ENCODE measurements at regions not wholly inside any gene's neighbourhood (a gene's known extent, or its start where the extent isn't known, plus 50 kb on each side); places are given as distances from the start of the nearest gene placed in this dataset.
"Not testable (repeated sequence)": the region's sequence is repeated elsewhere in the genome, so short reads cannot be mapped to it uniquely, and the experiment has no call there.

GRCh38 chrX:40530509-40530908, 50.3 kb upstream of the ATP6AP2 start:
- no peak overlapping the region for H3K27ac Mint-ChIP-seq (ENCODE audit: unreplicated experiment)
- no peak for DNase-seq (ENCODE audit: low spot score)
- H3K4me3 Mint-ChIP-seq (ENCODE audit: unreplicated experiment) = no peak overlapping the region
- no peak for TF ChIP-seq CTCF (IDR thresholded peaks at IDR 0.05; ENCODE audit: unreplicated experiment)
- no peaks in the 10 kb centered on the region for H3K36me3 Mint-ChIP-seq (ENCODE audit: low read depth, unreplicated experiment)
- H3K27me3 Mint-ChIP-seq (ENCODE audit: unreplicated experiment) = peaks cover 2% of the 10 kb centered on the region
- no peaks in the 10 kb centered on the region for H3K9me3 Mint-ChIP-seq (ENCODE audit: unreplicated experiment)
- H3K4me1 Mint-ChIP-seq (ENCODE audit: unreplicated experiment) = peaks cover 2% of the 10 kb centered on the region

- Mint-ChIP-seq H3K9me3 (ENCODE audit: unreplicated experiment) (no peaks in the 10 kb centered on the region), H3K27ac (ENCODE audit: unreplicated experiment) (no peak overlapping the region), H3K36me3 (ENCODE audit: low read depth, unreplicated experiment) (no peaks in the 10 kb centered on the region), H3K4me3 (ENCODE audit: unreplicated experiment) (no peak overlapping the region), H3K4me1 (ENCODE audit: unreplicated experiment) (peaks cover 2% of the 10 kb centered on the region), H3K27me3 (ENCODE audit: unreplicated experiment) (peaks cover 2% of the 10 kb centered on the region)
- TF ChIP-seq CTCF (IDR thresholded peaks at IDR 0.05; ENCODE audit: unreplicated experiment) = no peak
- DNase-seq (ENCODE audit: low spot score) = no peak
Measured at GRCh38 chrX:40527543-40527942, 53.2 kb upstream of the ATP6AP2 start.

GRCh38 chrX:40526412-40526811, 54.4 kb upstream of the ATP6AP2 start:
- no peak for TF ChIP-seq CTCF (IDR thresholded peaks at IDR 0.05; ENCODE audit: unreplicated experiment)
- H3K36me3 Mint-ChIP-seq (ENCODE audit: low read depth, unreplicated experiment) = no peaks in the 10 kb centered on the region
- H3K27ac Mint-ChIP-seq (ENCODE audit: unreplicated experiment) = no peak overlapping the region
- no peak overlapping the region for H3K4me3 Mint-ChIP-seq (ENCODE audit: unreplicated experiment)
- no peaks in the 10 kb centered on the region for H3K9me3 Mint-ChIP-seq (ENCODE audit: unreplicated experiment)
- peaks cover 2% of the 10 kb centered on the region for H3K4me1 Mint-ChIP-seq (ENCODE audit: unreplicated experiment)
- H3K27me3 Mint-ChIP-seq (ENCODE audit: unreplicated experiment) = peaks cover 2% of the 10 kb centered on the region
- DNase-seq (ENCODE audit: low spot score) = no peak

- not testable (repeated sequence) for H3K27me3 Mint-ChIP-seq (ENCODE audit: unreplicated experiment); DNase-seq (ENCODE audit: low spot score); H3K4me1 Mint-ChIP-seq (ENCODE audit: unreplicated experiment); H3K9me3 Mint-ChIP-seq (ENCODE audit: unreplicated experiment); H3K36me3 Mint-ChIP-seq (ENCODE audit: low read depth, unreplicated experiment); H3K27ac Mint-ChIP-seq (ENCODE audit: unreplicated experiment); H3K4me3 Mint-ChIP-seq (ENCODE audit: unreplicated experiment)
Measured at GRCh38 chrX:40525901-40526300, 54.9 kb upstream of the ATP6AP2 start.

- no peak for TF ChIP-seq CTCF (IDR thresholded peaks at IDR 0.05; ENCODE audit: unreplicated experiment)
Measured at GRCh38 chrX:40524423-40524822, 56.3 kb upstream of the ATP6AP2 start.

GRCh38 chrX:40523852-40524251, 56.9 kb upstream of the ATP6AP2 start:
- Mint-ChIP-seq H3K4me3 (ENCODE audit: unreplicated experiment) (no peak overlapping the region), H3K27me3 (ENCODE audit: unreplicated experiment) (peaks cover 5% of the 10 kb centered on the region), H3K36me3 (ENCODE audit: low read depth, unreplicated experiment) (no peaks in the 10 kb centered on the region), H3K4me1 (ENCODE audit: unreplicated experiment) (no peaks in the 10 kb centered on the region), H3K27ac (ENCODE audit: unreplicated experiment) (no peak overlapping the region), H3K9me3 (ENCODE audit: unreplicated experiment) (no peaks in the 10 kb centered on the region)
- TF ChIP-seq CTCF (IDR thresholded peaks at IDR 0.05; ENCODE audit: unreplicated experiment) = no peak
- no peak for DNase-seq (ENCODE audit: low spot score)

More at GRCh38 chrX:40524423-40524822, 56.3 kb upstream of the ATP6AP2 start:
- H3K27ac Mint-ChIP-seq (ENCODE audit: unreplicated experiment) = no peak overlapping the region
- no peaks in the 10 kb centered on the region for H3K36me3 Mint-ChIP-seq (ENCODE audit: low read depth, unreplicated experiment)
- no peaks in the 10 kb centered on the region for H3K9me3 Mint-ChIP-seq (ENCODE audit: unreplicated experiment)
- DNase-seq (ENCODE audit: low spot score) = no peak
- H3K27me3 Mint-ChIP-seq (ENCODE audit: unreplicated experiment) = peaks cover 5% of the 10 kb centered on the region
- H3K4me3 Mint-ChIP-seq (ENCODE audit: unreplicated experiment) = no peak overlapping the region
- no peaks in the 10 kb centered on the region for H3K4me1 Mint-ChIP-seq (ENCODE audit: unreplicated experiment)

Data from endothelial cell (in vitro differentiated cells).